ENCODE measurements at regions not wholly inside any gene's neighbourhood (a gene's known extent, or its start where the extent isn't known, plus 50 kb on each side); places are given as distances from the start of the nearest gene placed in this dataset.

DNA sequence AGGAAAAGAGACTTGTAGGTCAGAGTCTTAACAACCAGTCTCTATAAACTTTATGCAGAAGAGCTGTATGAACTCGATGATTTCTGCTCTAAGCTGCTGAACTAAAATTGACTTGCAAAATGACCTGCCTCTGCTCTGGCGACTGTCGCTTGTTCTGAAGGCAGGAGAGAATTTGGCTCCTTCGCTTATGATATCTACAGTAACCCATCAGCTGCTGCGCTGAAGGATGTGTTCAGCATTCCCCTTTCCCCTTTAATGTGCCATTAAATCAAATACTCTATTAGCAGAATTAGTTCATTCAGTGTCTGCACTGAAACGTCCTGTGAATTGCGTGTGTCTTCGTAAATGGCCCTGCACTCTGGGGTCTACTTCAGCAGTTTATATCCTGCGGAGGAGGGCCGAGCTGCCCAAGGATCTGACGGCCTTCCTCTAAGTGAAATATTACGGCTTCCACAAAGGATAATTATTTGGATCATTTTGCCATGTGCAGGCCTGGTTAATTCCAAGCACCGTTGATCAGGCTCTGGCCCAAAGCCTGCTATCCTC lies 254.9 kb downstream of the SNX10 start:
- TF ChIP-seq YY1 (IDR thresholded peaks at IDR 0.05; ENCODE audit: insufficient read depth, insufficient read length) = no peak
- TF ChIP-seq SUZ12 (IDR thresholded peaks at IDR 0.05; ENCODE audit: extremely low read depth, insufficient read depth, insufficient read length) = no peak
- no peak for TF ChIP-seq ZNF274 (IDR thresholded peaks at IDR 0.05; ENCODE audit: low read depth, low read length)
